T-helper 2 cell (primary cell): ENCODE measurements at regions not wholly inside any gene's neighbourhood (a gene's known extent, or its start where the extent isn't known, plus 50 kb on each side); places are given as distances from the start of the nearest gene placed in this dataset.

Experiments
- DNase-seq, 5 experiments: peaks; one replicate each; pipeline versions ENCODE4 v3.0.0 to v3.0.0-alpha.2; 2012 to 2022

DNA sequence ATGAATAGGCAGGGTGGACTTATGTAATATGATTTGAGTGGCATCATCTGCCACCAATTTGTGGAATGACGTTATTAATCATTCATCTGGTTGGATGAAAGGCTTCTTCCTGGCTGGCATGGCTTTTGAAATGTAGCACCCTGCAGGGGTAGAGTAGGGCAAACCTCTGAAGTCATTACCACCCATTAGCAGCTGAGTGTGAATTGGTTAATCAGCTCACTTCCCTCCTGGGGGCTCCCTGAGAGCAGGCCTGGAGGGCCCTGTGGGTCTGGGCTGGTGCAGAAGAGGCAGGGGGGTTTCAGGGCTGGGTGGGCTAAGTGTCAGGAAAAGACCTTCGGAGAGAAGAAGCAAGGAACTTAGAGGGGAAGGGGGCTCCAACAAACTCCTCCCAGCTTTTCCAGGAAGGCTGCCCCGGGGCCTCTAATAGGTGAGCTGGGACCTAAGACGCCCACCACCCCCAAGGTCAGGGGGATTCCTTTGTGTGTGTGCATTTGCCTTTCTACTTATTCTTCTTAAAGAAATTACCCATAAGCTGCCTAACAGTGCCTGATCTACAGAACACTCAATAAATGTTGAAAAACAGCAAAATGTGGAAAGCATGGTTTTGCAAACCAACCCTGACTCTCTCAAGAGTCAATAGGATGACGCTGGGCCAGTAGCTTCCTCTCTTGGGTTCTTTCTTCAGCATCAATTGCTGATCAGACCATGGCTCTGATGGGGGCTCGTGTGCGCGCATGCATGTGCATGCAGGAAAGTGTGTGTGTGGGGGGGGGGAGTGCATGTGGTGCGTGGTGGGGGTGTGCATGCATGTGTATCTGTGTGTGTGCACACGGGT, 49.7 kb upstream of the ZNF516 start:
- DNase-seq = no peak
